ENCODE measurements at regions not wholly inside any gene's neighbourhood (a gene's known extent, or its start where the extent isn't known, plus 50 kb on each side); places are given as distances from the start of the nearest gene placed in this dataset.

DNA sequence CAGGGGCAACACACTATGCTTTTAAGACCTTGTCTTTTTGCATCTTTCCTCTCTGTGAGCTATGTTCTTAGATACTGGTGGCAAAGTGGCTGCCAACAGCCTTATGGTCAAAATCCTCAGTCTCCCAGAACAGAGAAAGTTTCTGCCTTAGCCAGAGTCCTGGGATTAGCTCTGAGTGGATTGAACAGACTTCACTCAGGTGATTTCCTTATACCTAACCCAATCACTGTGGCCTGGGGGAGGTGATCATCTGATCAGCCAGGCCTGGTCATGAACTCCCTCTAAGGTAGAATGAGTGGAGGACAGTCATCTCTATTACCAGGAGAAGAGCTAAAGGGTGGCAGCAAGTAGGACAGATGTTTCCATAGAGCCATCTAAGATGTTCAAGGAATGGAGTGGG is 218.5 kb upstream of the E2F8 start:
- ATAC-seq = no peak
- Histone ChIP-seq H3K27ac (no peak overlapping the region), H3K27me3 (no peaks in the 10 kb centered on the region), H3K4me3 (no peak overlapping the region), H3K4me1 (no peaks in the 10 kb centered on the region), H3K9me3 (no peaks in the 10 kb centered on the region), H3K36me3 (no peaks in the 10 kb centered on the region)
- TF ChIP-seq, protein P1, sequence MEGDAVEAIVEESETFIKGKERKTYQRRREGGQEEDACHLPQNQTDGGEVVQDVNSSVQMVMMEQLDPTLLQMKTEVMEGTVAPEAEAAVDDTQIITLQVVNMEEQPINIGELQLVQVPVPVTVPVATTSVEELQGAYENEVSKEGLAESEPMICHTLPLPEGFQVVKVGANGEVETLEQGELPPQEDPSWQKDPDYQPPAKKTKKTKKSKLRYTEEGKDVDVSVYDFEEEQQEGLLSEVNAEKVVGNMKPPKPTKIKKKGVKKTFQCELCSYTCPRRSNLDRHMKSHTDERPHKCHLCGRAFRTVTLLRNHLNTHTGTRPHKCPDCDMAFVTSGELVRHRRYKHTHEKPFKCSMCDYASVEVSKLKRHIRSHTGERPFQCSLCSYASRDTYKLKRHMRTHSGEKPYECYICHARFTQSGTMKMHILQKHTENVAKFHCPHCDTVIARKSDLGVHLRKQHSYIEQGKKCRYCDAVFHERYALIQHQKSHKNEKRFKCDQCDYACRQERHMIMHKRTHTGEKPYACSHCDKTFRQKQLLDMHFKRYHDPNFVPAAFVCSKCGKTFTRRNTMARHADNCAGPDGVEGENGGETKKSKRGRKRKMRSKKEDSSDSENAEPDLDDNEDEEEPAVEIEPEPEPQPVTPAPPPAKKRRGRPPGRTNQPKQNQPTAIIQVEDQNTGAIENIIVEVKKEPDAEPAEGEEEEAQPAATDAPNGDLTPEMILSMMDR (IDR thresholded peaks at IDR 0.05) = no peak
- intact Hi-C loops (cut with DNase I) = no loop called here
- no peak for DNase-seq

DNA sequence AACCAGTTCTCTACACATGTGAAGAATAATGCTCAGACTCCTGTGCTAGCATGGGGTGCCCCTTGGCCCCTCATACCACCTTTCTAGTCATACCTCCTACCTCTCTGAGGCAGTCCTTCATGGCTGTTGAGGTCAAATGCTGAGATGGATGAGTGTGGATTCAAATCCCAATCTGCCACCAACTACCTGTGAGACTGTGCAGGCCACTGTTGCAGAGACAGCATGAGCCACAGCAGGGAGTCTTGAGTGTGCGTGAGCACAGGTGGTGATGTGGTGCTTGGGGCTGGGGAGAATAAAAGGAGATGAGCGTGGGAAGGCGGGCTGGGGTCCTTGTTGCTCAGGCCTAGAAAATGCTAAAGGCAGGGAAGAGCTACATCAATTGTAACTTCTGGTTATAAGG is 218.0 kb upstream of the E2F8 start:
- Histone ChIP-seq H3K27ac (no peak overlapping the region), H3K4me1 (no peaks in the 10 kb centered on the region), H3K4me3 (no peak overlapping the region), H3K9me3 (no peaks in the 10 kb centered on the region), H3K36me3 (no peaks in the 10 kb centered on the region), H3K27me3 (no peaks in the 10 kb centered on the region)
- ATAC-seq (no peak), DNase-seq (no peak)
- intact Hi-C loops (cut with DNase I) = no loop called here
- TF ChIP-seq, protein P1 (IDR thresholded peaks at IDR 0.05) = no peak

DNA sequence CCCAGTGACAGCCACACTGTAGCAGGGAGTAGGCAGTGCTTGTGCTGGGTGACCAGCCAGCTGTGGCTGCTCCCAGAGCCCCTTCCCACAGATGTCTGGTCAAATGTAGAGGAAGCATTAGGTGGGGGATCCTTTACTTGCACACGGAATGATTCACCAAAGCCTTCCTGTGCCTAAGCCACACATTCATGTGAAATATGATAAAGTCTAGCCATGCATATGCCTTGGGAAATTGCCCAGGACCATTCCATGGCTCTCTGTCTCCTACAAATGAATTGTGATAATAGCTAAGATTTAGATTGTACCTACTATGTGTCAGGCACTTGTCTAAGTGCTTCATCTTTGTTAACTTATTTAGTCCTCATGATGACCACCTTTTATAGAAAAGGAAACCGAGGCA is 217.5 kb upstream of the E2F8 start:
- Histone ChIP-seq H3K4me3 (no peak overlapping the region), H3K4me1 (no peaks in the 10 kb centered on the region), H3K9me3 (no peaks in the 10 kb centered on the region), H3K27ac (no peak overlapping the region), H3K27me3 (no peaks in the 10 kb centered on the region), H3K36me3 (no peaks in the 10 kb centered on the region)
- no peak for DNase-seq
- intact Hi-C loops (cut with DNase I) = no loop called here
- TF ChIP-seq, protein P1 (IDR thresholded peaks at IDR 0.05) = no peak
- no peak for ATAC-seq

DNA sequence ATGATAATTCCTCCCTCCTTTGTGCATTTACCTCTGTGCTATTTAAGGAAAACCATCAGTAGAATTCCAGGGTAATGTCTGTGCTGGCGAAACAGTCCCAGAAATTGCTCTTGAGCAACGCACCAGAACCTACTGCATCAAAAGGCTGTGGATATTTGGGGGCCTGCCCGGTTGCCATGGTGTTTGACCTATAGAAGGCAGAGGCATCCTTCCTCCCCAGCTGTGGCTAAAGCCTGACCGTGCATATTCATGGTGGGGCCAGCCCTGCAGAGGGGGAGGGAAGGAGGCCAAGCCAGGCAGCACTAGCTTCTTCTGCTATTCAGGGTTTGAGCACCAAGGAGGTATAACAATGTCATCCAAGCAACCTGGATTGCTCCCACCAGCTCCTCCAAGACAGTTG is 215.0 kb upstream of the E2F8 start:
- Histone ChIP-seq H3K27ac (no peak overlapping the region), H3K36me3 (no peaks in the 10 kb centered on the region), H3K9me3 (no peaks in the 10 kb centered on the region), H3K4me3 (no peak overlapping the region), H3K27me3 (no peaks in the 10 kb centered on the region), H3K4me1 (no peaks in the 10 kb centered on the region)
- DNase-seq (peak in 1 of 4 donors; percentile 45), ATAC-seq (no peak)
- intact Hi-C loops (cut with DNase I) = no loop called here
- TF ChIP-seq, protein P1 (IDR thresholded peaks at IDR 0.05) = no peak

DNA sequence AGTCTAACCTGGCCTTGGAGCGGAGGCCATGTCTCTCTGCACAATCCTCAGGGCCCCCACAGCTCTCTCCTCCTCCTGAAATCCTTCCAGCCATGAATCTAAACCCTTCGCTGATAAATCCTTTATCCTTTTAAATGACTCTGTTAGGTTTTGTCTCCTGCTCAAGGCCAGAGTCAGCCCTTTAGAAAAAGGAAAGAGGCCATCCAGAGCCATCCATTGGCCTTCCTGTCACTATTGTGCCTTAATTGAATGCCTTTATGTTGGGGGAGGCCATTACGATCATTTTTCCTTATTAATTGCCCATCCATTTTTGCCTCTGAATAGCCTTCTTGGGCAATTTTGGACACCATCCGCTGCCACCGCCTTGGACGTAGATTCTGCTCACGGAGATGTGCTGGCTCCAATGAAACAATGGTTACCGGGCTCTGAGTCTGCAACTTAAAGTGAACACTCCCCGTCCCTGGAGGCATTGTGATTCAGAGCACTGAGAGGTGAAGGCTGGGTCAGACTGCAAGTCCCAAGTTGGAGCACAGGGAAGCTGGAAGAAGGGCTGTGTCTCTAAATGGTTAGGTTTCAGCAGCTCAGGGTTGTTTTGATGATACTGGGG is 213.0 kb upstream of the E2F8 start:
- intact Hi-C loops (cut with DNase I) = no loop called here
- H3K27me3 ChIP-seq = no peaks in the 10 kb centered on the region
- no peak overlapping the region for H3K27ac ChIP-seq
- TF ChIP-seq, protein P1 (IDR thresholded peaks at IDR 0.05) = no peak
- no peak for DNase-seq
- no peak overlapping the region for H3K4me3 ChIP-seq
- ATAC-seq = no peak
- H3K9me3 ChIP-seq = no peaks in the 10 kb centered on the region
- H3K36me3 ChIP-seq = no peaks in the 10 kb centered on the region
- H3K4me1 ChIP-seq = no peaks in the 10 kb centered on the region

All from left lung (tissue), 4 donors.